SK-N-SH treated with all-trans-retinoic acid at 6 μM for 48 hours (cell line): ENCODE measurements at regions not wholly inside any gene's neighbourhood (a gene's known extent, or its start where the extent isn't known, plus 50 kb on each side); places are given as distances from the start of the nearest gene placed in this dataset.

Source experiments
- ATAC-seq: fragments of 200-7000 bp; cut with Tn5 transposase; 3 replicates; pipeline ENCODE4 v1.9.1; 2020; ENCODE audit warnings: mild to moderate bottlenecking, moderate library complexity
- ARNTL ChIP-seq: fragments of 450-650 bp; formaldehyde crosslinking; IDR thresholded peaks from 2 replicates; pipeline ENCODE4 v1.5.0; 2020; ENCODE audit warnings: low read depth, mild to moderate bottlenecking, moderate library complexity, borderline replicate concordance
- BACH2 ChIP-seq: fragments of 250-450 bp; sonication (Bioruptor Pico); IDR thresholded peaks from 2 replicates; pipeline ENCODE4 v1.9.0; 2021; ENCODE audit warnings: mild to moderate bottlenecking, borderline replicate concordance
- ESRRG ChIP-seq: fragments of 250-450 bp; sonication (Bioruptor Pico); IDR thresholded peaks from 2 replicates; pipeline ENCODE4 v1.6.1; 2021; ENCODE audit warnings: mild to moderate bottlenecking
- GLIS3 ChIP-seq: fragments of 250-450 bp; sonication (Bioruptor Pico); IDR thresholded peaks from 2 replicates; pipeline ENCODE4 v1.5.0; 2020; ENCODE audit warnings: mild to moderate bottlenecking, moderate library complexity
- ISL1 ChIP-seq: fragments of 250-450 bp; sonication (Bioruptor Pico); IDR thresholded peaks from 2 replicates; pipeline ENCODE4 v2.1.2; 2022; ENCODE audit warnings: mild to moderate bottlenecking, moderate library complexity
- OSR1 ChIP-seq: fragments of 250-450 bp; sonication (Bioruptor Pico); IDR thresholded peaks from 2 replicates; pipeline ENCODE4 v1.8.0; 2022; ENCODE audit warnings: moderate library complexity, mild to moderate bottlenecking, inconsistent platforms
- POU6F1 ChIP-seq: fragments of 250-450 bp; sonication (Bioruptor Pico); IDR thresholded peaks from 2 replicates; pipeline ENCODE4 v1.8.0; 2021; ENCODE audit warnings: low read depth, mild to moderate bottlenecking, moderate library complexity, borderline replicate concordance
- PPARA ChIP-seq: fragments of 250-450 bp; sonication (Bioruptor Pico); IDR thresholded peaks from 2 replicates; pipeline ENCODE4 v1.5.0; 2020; ENCODE audit warnings: mild to moderate bottlenecking, borderline replicate concordance
- RARB ChIP-seq: fragments of 250-450 bp; sonication (Bioruptor Pico); IDR thresholded peaks from 2 replicates; pipeline ENCODE4 v1.8.0; 2021; ENCODE audit warnings: mild to moderate bottlenecking, moderate library complexity
- SNAI2 ChIP-seq: fragments of 250-450 bp; sonication (Bioruptor Pico); IDR thresholded peaks from 2 replicates; pipeline ENCODE4 v1.5.0; 2020; ENCODE audit warnings: mild to moderate bottlenecking, moderate library complexity
- TCF4 ChIP-seq: fragments of 250-450 bp; sonication (Bioruptor Pico); IDR thresholded peaks from 2 replicates; pipeline ENCODE4 v1.8.0; 2021; ENCODE audit warnings: mild to moderate bottlenecking, moderate library complexity, borderline replicate concordance
- TOX ChIP-seq: fragments of 250-450 bp; sonication (Bioruptor Pico); IDR thresholded peaks from 2 replicates; pipeline ENCODE4 v1.8.0; 2021; ENCODE audit warnings: mild to moderate bottlenecking, moderate library complexity, borderline replicate concordance
- ZC3H10 ChIP-seq: fragments of 250-450 bp; sonication (Bioruptor Pico); IDR thresholded peaks from 2 replicates; pipeline ENCODE4 v1.5.1; 2021; ENCODE audit warnings: mild to moderate bottlenecking, moderate library complexity
- ZFP3 ChIP-seq: fragments of 250-450 bp; sonication (Bioruptor Pico); IDR thresholded peaks from 2 replicates; pipeline ENCODE4 v1.5.0; 2020; ENCODE audit warnings: mild to moderate bottlenecking, moderate library complexity
- ZFP30 ChIP-seq: fragments of 450-650 bp; formaldehyde crosslinking; IDR thresholded peaks from 2 replicates; pipeline ENCODE4 v1.5.0; 2022; ENCODE audit warnings: mild to moderate bottlenecking, moderate library complexity
- ZNF565 ChIP-seq: fragments of 450-650 bp; formaldehyde crosslinking; conservative IDR thresholded peaks from 2 replicates; pipeline ENCODE4 v1.5.0; 2020; ENCODE audit warnings: low read depth, mild to moderate bottlenecking, moderate library complexity
- ZNF70 ChIP-seq: fragments of 450-650 bp; formaldehyde crosslinking; IDR thresholded peaks from 2 replicates; pipeline ENCODE4 v1.5.0; 2020; ENCODE audit warnings: mild to moderate bottlenecking, moderate library complexity
- TF ChIP-seq, protein P1 (sequence below): fragments of 250-450 bp; sonication (Bioruptor Pico); IDR thresholded peaks from 2 replicates; pipeline ENCODE4 v1.5.1; 2021; ENCODE audit warnings: mild to moderate bottlenecking, moderate library complexity
- TF ChIP-seq, protein P2 (sequence below): fragments of 250-450 bp; sonication (Bioruptor Pico); IDR thresholded peaks from 2 replicates; pipeline ENCODE4 v1.5.0; 2020; ENCODE audit warnings: mild to moderate bottlenecking, moderate library complexity
- TF ChIP-seq, protein P3 (sequence below): fragments of 250-450 bp; sonication (Bioruptor Pico); IDR thresholded peaks from 2 replicates; pipeline ENCODE4 v1.5.1; 2020; ENCODE audit warnings: low read depth, mild to moderate bottlenecking, moderate library complexity
- TF ChIP-seq, protein P4 (sequence below): fragments of 250-450 bp; sonication (Bioruptor Pico); IDR thresholded peaks from 2 replicates; pipeline ENCODE4 v1.8.0; 2020; ENCODE audit warnings: mild to moderate bottlenecking, moderate library complexity, borderline replicate concordance

- no peak for ATAC-seq
- TF ChIP-seq, protein P1, sequence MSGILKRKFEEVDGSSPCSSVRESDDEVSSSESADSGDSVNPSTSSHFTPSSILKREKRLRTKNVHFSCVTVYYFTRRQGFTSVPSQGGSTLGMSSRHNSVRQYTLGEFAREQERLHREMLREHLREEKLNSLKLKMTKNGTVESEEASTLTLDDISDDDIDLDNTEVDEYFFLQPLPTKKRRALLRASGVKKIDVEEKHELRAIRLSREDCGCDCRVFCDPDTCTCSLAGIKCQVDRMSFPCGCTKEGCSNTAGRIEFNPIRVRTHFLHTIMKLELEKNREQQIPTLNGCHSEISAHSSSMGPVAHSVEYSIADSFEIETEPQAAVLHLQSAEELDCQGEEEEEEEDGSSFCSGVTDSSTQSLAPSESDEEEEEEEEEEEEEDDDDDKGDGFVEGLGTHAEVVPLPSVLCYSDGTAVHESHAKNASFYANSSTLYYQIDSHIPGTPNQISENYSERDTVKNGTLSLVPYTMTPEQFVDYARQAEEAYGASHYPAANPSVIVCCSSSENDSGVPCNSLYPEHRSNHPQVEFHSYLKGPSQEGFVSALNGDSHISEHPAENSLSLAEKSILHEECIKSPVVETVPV (CRISPR knock-in tag): no peak
- TF ChIP-seq TCF4 (CRISPR knock-in tag) (no peak), ARNTL (no peak), GLIS3 (no peak), SNAI2 (CRISPR knock-in tag) (no peak), OSR1 (CRISPR knock-in tag) (no peak), ZFP3 (CRISPR knock-in tag) (no peak), ESRRG (CRISPR knock-in tag) (no peak), POU6F1 (CRISPR knock-in tag) (no peak), ZC3H10 (CRISPR knock-in tag) (no peak), RARB (CRISPR knock-in tag) (no peak), ISL1 (no peak), PPARA (no peak), BACH2 (CRISPR knock-in tag) (no peak), ZNF565 (CRISPR knock-in tag) (no peak)
- TF ChIP-seq, protein P2, sequence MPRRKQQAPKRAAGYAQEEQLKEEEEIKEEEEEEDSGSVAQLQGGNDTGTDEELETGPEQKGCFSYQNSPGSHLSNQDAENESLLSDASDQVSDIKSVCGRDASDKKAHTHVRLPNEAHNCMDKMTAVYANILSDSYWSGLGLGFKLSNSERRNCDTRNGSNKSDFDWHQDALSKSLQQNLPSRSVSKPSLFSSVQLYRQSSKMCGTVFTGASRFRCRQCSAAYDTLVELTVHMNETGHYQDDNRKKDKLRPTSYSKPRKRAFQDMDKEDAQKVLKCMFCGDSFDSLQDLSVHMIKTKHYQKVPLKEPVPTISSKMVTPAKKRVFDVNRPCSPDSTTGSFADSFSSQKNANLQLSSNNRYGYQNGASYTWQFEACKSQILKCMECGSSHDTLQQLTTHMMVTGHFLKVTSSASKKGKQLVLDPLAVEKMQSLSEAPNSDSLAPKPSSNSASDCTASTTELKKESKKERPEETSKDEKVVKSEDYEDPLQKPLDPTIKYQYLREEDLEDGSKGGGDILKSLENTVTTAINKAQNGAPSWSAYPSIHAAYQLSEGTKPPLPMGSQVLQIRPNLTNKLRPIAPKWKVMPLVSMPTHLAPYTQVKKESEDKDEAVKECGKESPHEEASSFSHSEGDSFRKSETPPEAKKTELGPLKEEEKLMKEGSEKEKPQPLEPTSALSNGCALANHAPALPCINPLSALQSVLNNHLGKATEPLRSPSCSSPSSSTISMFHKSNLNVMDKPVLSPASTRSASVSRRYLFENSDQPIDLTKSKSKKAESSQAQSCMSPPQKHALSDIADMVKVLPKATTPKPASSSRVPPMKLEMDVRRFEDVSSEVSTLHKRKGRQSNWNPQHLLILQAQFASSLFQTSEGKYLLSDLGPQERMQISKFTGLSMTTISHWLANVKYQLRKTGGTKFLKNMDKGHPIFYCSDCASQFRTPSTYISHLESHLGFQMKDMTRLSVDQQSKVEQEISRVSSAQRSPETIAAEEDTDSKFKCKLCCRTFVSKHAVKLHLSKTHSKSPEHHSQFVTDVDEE (CRISPR knock-in tag): no peak
- TF ChIP-seq, protein P3, sequence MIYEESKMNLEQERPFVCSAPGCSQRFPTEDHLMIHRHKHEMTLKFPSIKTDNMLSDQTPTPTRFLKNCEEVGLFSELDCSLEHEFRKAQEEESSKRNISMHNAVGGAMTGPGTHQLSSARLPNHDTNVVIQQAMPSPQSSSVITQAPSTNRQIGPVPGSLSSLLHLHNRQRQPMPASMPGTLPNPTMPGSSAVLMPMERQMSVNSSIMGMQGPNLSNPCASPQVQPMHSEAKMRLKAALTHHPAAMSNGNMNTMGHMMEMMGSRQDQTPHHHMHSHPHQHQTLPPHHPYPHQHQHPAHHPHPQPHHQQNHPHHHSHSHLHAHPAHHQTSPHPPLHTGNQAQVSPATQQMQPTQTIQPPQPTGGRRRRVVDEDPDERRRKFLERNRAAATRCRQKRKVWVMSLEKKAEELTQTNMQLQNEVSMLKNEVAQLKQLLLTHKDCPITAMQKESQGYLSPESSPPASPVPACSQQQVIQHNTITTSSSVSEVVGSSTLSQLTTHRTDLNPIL (CRISPR knock-in tag): no peak
- TF ChIP-seq, protein P4, sequence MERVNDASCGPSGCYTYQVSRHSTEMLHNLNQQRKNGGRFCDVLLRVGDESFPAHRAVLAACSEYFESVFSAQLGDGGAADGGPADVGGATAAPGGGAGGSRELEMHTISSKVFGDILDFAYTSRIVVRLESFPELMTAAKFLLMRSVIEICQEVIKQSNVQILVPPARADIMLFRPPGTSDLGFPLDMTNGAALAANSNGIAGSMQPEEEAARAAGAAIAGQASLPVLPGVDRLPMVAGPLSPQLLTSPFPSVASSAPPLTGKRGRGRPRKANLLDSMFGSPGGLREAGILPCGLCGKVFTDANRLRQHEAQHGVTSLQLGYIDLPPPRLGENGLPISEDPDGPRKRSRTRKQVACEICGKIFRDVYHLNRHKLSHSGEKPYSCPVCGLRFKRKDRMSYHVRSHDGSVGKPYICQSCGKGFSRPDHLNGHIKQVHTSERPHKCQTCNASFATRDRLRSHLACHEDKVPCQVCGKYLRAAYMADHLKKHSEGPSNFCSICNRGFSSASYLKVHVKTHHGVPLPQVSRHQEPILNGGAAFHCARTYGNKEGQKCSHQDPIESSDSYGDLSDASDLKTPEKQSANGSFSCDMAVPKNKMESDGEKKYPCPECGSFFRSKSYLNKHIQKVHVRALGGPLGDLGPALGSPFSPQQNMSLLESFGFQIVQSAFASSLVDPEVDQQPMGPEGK (CRISPR knock-in tag): no peak
Observed at GRCh38 chr7:80279760-80280159, 145.1 kb downstream of the GNAI1 start.

DNA sequence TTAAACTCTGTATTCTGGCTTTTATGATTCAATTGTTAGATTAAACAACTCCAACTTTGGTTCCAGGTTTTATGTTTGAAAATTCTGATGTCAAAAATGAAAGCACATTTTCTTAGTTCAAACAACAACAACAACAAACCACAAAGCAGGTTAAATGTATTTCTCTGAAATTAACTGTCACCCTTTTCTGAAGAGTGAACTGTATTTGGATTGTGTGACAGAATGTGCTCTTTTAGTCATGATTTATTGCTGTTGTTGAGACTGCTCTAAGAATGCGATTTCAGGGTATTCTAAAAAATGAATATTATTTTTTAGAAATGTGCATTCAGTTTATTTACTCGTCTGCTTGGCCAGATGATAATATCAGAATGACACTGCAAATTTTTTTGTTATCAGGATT is 144.1 kb downstream of the GNAI1 start:
- TF ChIP-seq, protein P1 (CRISPR knock-in tag): no peak
- TF ChIP-seq ZFP3 (CRISPR knock-in tag): no peak
- no peak for TF ChIP-seq ZNF70 (CRISPR knock-in tag)
- TF ChIP-seq ESRRG (CRISPR knock-in tag): no peak
- TF ChIP-seq TCF4 (CRISPR knock-in tag): no peak
- no peak for TF ChIP-seq TOX
- no peak for TF ChIP-seq ZC3H10 (CRISPR knock-in tag)
- TF ChIP-seq ZFP30 (CRISPR knock-in tag): no peak
- TF ChIP-seq ZNF565 (CRISPR knock-in tag): no peak

More for the DNA sequence above, 144.1 kb downstream of the GNAI1 start:
- ATAC-seq: no peak
